ENCODE measurements at regions not wholly inside any gene's neighbourhood (a gene's known extent, or its start where the extent isn't known, plus 50 kb on each side); places are given as distances from the start of the nearest gene placed in this dataset.

GRCh38 chr14:96698960-96699539, 98.1 kb upstream of the VRK1 start:
- Histone ChIP-seq H3K4me2 (ENCODE audit: low read depth, low read length, poor library complexity, severe bottlenecking) (no peak overlapping the region), H3K4me3 (ENCODE audit: insufficient read depth, low read length, poor library complexity, severe bottlenecking) (no peak overlapping the region), H3K9me3 (ENCODE audit: insufficient read depth, low read length) (no peaks in the 10 kb centered on the region), H3K27ac (ENCODE audit: low read depth, low read length) (no peak overlapping the region), H3K9me2 (replicated peaks; ENCODE audit: insufficient read depth, low read length) (no peaks in the 10 kb centered on the region), H3K79me2 (ENCODE audit: insufficient read depth, low read length) (no peaks in the 10 kb centered on the region), H2AFZ (ENCODE audit: low read depth, low read length, severe bottlenecking) (no peak overlapping the region), H3K9ac (ENCODE audit: low read length) (no peak overlapping the region), H4K20me1 (ENCODE audit: low read depth, low read length) (no peaks in the 10 kb centered on the region), H3K27me3 (ENCODE audit: low read length) (no peaks in the 10 kb centered on the region), H3F3A (ENCODE audit: insufficient read depth) (no peaks in the 10 kb centered on the region), H3K36me3 (ENCODE audit: low read length) (no peaks in the 10 kb centered on the region)
- peak; percentile 26 for TF ChIP-seq CTCF (IDR thresholded peaks at IDR 0.05; ENCODE audit: insufficient read depth, low read length, poor library complexity, severe bottlenecking)
- no peak for TF ChIP-seq EZH2phosphoT487 (conservative IDR thresholded peaks at IDR 0.05; ENCODE audit: low read length)

GRCh38 chr14:96699666-96700065, 97.5 kb upstream of the VRK1 start:
- no peak overlapping the region for H3K9ac ChIP-seq (ENCODE audit: low read length)
- no peaks in the 10 kb centered on the region for H4K20me1 ChIP-seq (ENCODE audit: low read depth, low read length)
- H2AFZ ChIP-seq (ENCODE audit: low read depth, low read length, severe bottlenecking): no peak overlapping the region
- H3F3A ChIP-seq (ENCODE audit: insufficient read depth): no peaks in the 10 kb centered on the region
- no peak overlapping the region for H3K4me2 ChIP-seq (ENCODE audit: low read depth, low read length, poor library complexity, severe bottlenecking)
- no peaks in the 10 kb centered on the region for H3K36me3 ChIP-seq (ENCODE audit: low read length)
- H3K27me3 ChIP-seq (ENCODE audit: low read length): no peaks in the 10 kb centered on the region
- no peak for TF ChIP-seq EZH2phosphoT487 (conservative IDR thresholded peaks at IDR 0.05; ENCODE audit: low read length)
- TF ChIP-seq CTCF (IDR thresholded peaks at IDR 0.05; ENCODE audit: insufficient read depth, low read length, poor library complexity, severe bottlenecking): no peak
- no peaks in the 10 kb centered on the region for H3K79me2 ChIP-seq (ENCODE audit: insufficient read depth, low read length)
- no peak overlapping the region for H3K27ac ChIP-seq (ENCODE audit: low read depth, low read length)
- H3K4me3 ChIP-seq (ENCODE audit: insufficient read depth, low read length, poor library complexity, severe bottlenecking): no peak overlapping the region
- H3K9me3 ChIP-seq (ENCODE audit: insufficient read depth, low read length): no peaks in the 10 kb centered on the region
- H3K9me2 ChIP-seq (replicated peaks; ENCODE audit: insufficient read depth, low read length): no peaks in the 10 kb centered on the region

- no peaks in the 10 kb centered on the region for H3K36me3 ChIP-seq (ENCODE audit: low read length)
- H3K4me3 ChIP-seq (ENCODE audit: insufficient read depth, low read length, poor library complexity, severe bottlenecking): no peak overlapping the region
- no peaks in the 10 kb centered on the region for H4K20me1 ChIP-seq (ENCODE audit: low read depth, low read length)
- no peak overlapping the region for H3K27ac ChIP-seq (ENCODE audit: low read depth, low read length)
- no peaks in the 10 kb centered on the region for H3K27me3 ChIP-seq (ENCODE audit: low read length)
- H3K4me2 ChIP-seq (ENCODE audit: low read depth, low read length, poor library complexity, severe bottlenecking): no peak overlapping the region
- no peaks in the 10 kb centered on the region for H3K9me3 ChIP-seq (ENCODE audit: insufficient read depth, low read length)
- H3K9me2 ChIP-seq (replicated peaks; ENCODE audit: insufficient read depth, low read length): no peaks in the 10 kb centered on the region
- no peaks in the 10 kb centered on the region for H3F3A ChIP-seq (ENCODE audit: insufficient read depth)
- no peak overlapping the region for H3K9ac ChIP-seq (ENCODE audit: low read length)
- no peaks in the 10 kb centered on the region for H3K79me2 ChIP-seq (ENCODE audit: insufficient read depth, low read length)
- TF ChIP-seq CTCF (IDR thresholded peaks at IDR 0.05; ENCODE audit: insufficient read depth, low read length, poor library complexity, severe bottlenecking) (no peak), EZH2phosphoT487 (conservative IDR thresholded peaks at IDR 0.05; ENCODE audit: low read length) (no peak)
- no peak overlapping the region for H2AFZ ChIP-seq (ENCODE audit: low read depth, low read length, severe bottlenecking)
Measured at GRCh38 chr14:96702831-96703230, 94.4 kb upstream of the VRK1 start.

All from SU-DHL-6 (cell line).